ENCODE measurements at regions not wholly inside any gene's neighbourhood (a gene's known extent, or its start where the extent isn't known, plus 50 kb on each side); places are given as distances from the start of the nearest gene placed in this dataset.

DNA sequence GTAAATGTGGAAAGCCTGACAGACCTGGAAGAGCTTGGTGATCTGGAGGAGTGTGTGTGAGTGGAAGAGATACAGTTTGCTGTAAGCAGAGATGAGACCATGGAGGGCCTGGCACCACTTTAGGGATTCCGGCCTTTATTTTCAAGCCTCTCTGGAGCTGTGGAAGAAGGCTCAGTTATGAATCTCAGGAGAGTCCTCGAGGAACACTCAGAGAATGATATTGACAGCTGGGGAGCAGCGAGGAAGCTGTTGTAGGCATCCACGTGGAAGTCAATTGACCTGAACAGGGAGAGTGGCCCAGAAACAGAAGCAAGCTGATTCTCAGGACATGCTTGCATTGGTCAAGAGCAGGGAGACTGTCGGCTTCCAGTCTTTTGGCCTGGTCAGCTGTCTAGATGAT lies 108.4 kb upstream of the FOXQ1 start:
- TF ChIP-seq, protein P1, sequence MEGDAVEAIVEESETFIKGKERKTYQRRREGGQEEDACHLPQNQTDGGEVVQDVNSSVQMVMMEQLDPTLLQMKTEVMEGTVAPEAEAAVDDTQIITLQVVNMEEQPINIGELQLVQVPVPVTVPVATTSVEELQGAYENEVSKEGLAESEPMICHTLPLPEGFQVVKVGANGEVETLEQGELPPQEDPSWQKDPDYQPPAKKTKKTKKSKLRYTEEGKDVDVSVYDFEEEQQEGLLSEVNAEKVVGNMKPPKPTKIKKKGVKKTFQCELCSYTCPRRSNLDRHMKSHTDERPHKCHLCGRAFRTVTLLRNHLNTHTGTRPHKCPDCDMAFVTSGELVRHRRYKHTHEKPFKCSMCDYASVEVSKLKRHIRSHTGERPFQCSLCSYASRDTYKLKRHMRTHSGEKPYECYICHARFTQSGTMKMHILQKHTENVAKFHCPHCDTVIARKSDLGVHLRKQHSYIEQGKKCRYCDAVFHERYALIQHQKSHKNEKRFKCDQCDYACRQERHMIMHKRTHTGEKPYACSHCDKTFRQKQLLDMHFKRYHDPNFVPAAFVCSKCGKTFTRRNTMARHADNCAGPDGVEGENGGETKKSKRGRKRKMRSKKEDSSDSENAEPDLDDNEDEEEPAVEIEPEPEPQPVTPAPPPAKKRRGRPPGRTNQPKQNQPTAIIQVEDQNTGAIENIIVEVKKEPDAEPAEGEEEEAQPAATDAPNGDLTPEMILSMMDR (IDR thresholded peaks at IDR 0.05), result no peak
- no peak for TF ChIP-seq POLR2A (IDR thresholded peaks at IDR 0.05)

All from esophagus squamous epithelium (tissue), 4 donors.